DOHH2 (cell line): ENCODE measurements at regions not wholly inside any gene's neighbourhood (a gene's known extent, or its start where the extent isn't known, plus 50 kb on each side); places are given as distances from the start of the nearest gene placed in this dataset.

Source experiments
- CTCF ChIP-seq: fragments of 200-600 bp; sonication (generic); IDR thresholded peaks from one replicate; pipeline ENCODE4 v1.5.1; 2014; ENCODE audit warnings: antibody characterized with exemption, mild to moderate bottlenecking, low read depth, low read length; ENCODE audit not compliant: poor library complexity, severe bottlenecking
- EZH2phosphoT487 ChIP-seq: fragments of 200-600 bp; sonication (generic); IDR thresholded peaks from 2 replicates; pipeline ENCODE4 v1.6.1; 2017; ENCODE audit warnings: borderline replicate concordance, mild to moderate bottlenecking, antibody characterized with exemption, low read length, moderate library complexity, mixed read lengths

GRCh38 chr14:38070061-38070588 is 137.6 kb upstream of the SSTR1 start:
- TF ChIP-seq EZH2phosphoT487 (no peak), CTCF (no peak)
